Stomach (tissue), 4 donors: ENCODE measurements at regions not wholly inside any gene's neighbourhood (a gene's known extent, or its start where the extent isn't known, plus 50 kb on each side); places are given as distances from the start of the nearest gene placed in this dataset.

Experiments used
- CTCF ChIP-seq, 7 experiments: fragments of 450-650 bp in 4 of 7; fragments of 200-600 bp in 3 of 7; sonication (generic) in 3 of 7; IDR thresholded peaks; one replicate each; pipeline ENCODE4 v1.5.1; 2016 to 2019; ENCODE audit warnings: antibody characterized with exemption in 7 of 7, control low read depth in 2 of 7, mild to moderate bottlenecking in 1 of 7
- EP300 ChIP-seq: sonication (generic); formaldehyde crosslinking; IDR thresholded peaks from one replicate; pipeline ENCODE4 v1.6.1; 2017; ENCODE audit warnings: antibody characterized with exemption
- POLR2A ChIP-seq, 4 donors: fragments of 450-650 bp; IDR thresholded peaks; one replicate each; pipeline ENCODE4 v1.6.1; 2016; ENCODE audit warnings: antibody characterized with exemption in 4 of 4, control low read depth in 2 of 4, mild to moderate bottlenecking in 1 of 4, moderate library complexity in 1 of 4
- POLR2AphosphoS5 ChIP-seq, 3 donors: sonication (generic); formaldehyde crosslinking; IDR thresholded peaks; one replicate each; pipeline ENCODE4 v1.6.1; 2016; ENCODE audit warnings: antibody characterized with exemption in 3 of 3

DNA sequence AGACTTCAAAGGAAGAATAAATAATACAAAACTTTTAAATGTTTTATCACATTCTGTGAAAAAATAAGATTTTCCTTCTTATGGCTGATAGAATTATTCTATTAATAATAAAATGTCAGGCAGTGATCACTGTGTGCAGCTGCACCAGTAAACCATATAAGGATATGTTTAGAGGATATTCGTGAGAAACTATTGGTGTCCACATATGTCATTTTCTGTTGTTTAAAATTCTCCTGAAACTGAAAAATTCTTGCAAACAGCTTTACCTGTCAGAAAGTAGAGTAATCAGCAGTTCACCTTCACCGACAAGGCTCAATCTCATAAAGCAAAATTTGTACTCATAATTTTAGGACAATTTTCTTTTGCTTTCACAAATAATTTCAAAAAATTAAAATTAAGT is 170.1 kb upstream of the KCNH7 start:
- no peak for TF ChIP-seq EP300
- no peak for TF ChIP-seq CTCF (IDR thresholded peaks at IDR 0.05)
- TF ChIP-seq POLR2A (IDR thresholded peaks at IDR 0.05), result no peak
- no peak for TF ChIP-seq POLR2AphosphoS5 (IDR thresholded peaks at IDR 0.05)
